HG02759 (cell line): ENCODE measurements at regions not wholly inside any gene's neighbourhood (a gene's known extent, or its start where the extent isn't known, plus 50 kb on each side); places are given as distances from the start of the nearest gene placed in this dataset.
"Not testable (repeated sequence)": the region's sequence is repeated elsewhere in the genome, so short reads cannot be mapped to it uniquely, and the experiment has no call there.

Experiments used
- ATAC-seq: cut with Tn5 transposase; IDR thresholded peaks from one replicate; pipeline ENCODE4 v1.9.1; 2021; ENCODE audit warnings: mild to moderate bottlenecking, moderate library complexity; ENCODE audit not compliant: unreplicated experiment

DNA sequence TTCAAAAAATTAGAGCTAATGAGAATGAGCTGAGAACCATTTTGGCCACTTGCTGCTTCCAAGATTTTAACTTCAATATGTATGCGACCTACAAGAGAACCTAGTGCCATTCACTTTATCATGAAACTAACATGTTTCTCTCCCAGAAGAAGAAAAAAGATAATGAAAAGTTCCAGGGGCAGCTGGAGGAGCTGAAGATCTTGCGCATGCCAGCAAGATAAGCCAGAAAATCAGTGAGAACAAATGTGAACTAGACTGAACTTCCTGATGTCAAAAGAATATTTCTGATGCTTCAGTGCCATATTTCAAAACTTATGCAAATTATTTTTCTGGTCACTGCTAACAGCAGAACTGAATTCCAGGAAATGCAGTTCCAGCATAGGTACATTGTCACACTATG lies 1265.1 kb downstream of the BRINP3 start:
- no peak for ATAC-seq

DNA sequence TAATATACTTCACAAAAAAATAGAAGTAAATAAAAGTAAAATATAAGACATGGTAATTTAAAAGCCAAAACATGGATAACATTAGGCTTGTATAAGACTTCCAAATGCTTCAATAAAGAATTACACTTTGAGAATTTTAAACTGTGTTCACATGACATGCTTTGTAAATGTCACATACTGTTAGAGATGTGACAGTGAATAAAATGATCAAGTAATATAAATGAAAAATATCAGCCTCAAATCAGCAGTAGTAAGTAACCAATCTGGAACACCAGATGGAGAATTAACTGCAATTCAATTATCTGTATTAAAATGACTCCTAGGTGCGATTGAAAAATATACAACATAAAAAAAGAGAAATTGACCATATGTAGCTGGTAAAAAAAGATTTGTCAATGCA lies 1260.8 kb downstream of the BRINP3 start:
- no peak for ATAC-seq

DNA sequence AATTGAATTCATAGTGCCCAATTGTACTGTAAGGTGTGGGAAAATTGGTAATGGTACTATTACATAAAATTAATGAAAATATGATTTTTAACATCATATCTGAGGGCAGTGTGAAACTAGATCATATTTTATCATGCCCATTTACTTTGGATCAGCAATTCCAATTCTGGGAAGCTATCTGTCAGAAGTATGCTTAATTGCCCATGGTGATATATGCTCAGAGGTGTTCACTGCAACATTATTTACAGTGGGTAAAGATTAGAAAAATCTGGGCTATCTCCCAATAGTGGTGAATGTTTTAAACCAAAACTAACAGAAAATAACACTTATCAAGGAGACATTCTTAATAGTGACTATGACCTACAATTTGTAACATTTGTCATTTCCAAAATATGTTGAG lies 1260.0 kb downstream of the BRINP3 start:
- ATAC-seq, result no peak

DNA sequence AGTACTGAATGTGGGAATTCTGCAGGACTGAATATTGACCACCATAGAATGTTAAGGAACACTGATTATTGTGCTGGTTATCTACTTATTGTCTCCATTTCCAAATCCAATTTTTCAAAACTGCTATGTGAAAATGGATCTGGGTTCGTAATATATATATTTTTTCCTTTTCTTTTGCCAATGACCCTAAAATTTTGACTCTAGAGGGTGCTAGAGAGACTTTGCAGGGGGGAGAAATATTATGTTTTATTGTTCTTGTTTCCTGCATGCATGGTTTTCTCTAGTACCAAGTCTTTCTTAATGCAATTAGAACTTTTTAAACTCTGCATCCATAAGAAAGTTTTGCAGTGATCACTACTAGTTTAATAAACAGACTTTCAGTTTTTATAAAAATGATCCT lies 1256.9 kb downstream of the BRINP3 start:
- ATAC-seq, result no peak

DNA sequence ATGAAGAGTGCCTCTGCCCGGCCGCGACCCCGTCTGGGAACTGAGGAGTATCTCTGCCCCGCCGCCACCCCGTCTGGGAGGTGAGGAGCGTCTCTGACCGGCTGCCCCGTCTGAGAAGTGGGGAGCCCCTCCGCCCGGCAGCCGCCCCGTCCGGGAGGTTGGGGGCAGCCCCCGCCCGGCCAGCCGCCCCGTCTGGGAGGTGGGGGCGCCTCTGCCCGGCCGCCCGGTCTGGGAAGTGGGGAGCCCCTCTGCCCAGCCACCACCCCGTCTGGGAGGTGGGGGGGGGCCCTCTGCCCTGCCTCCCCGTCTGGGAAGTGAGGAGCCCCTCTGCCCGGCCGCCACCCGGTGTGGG lies 1251.9 kb downstream of the BRINP3 start:
- ATAC-seq, result not testable (repeated sequence)

DNA sequence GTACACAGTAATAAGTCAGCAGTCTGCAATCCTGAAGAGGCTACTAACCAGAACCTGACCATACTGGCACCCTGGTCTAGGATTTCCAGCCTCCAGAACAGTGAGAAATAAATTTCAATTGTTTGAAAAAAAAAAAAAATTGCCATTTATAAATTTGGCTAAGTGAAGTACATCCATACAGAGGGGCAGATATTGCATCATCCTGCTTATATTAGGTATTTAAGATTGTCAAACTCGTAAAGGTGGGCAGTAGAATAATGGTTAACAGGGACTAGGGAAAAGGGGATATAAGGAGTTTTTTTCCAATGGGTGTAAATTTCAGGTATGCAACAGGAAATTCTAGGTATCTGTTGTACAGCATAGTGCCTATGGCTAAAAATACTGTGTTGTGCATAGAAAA lies 1250.9 kb downstream of the BRINP3 start:
- no peak for ATAC-seq

DNA sequence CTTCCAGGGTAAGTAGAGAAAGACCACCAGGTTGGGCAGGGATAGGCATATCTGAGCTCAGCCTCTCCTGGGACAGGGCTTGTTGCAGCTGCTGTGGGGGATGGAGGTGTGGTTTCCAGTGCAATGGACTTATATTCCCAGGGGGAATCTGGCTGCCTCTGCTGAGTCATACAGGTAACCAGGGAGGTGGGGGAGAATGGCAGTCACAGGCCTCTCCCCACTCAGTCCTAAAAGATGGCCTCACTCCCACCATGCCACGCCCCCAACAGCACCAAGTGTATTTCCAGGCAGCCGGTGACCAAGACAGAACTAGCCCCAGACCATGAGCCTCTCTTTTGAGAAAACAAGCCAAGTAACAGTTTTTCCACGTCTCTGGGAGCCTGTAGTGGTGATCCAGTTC lies 1240.7 kb downstream of the BRINP3 start:
- no peak for ATAC-seq

DNA sequence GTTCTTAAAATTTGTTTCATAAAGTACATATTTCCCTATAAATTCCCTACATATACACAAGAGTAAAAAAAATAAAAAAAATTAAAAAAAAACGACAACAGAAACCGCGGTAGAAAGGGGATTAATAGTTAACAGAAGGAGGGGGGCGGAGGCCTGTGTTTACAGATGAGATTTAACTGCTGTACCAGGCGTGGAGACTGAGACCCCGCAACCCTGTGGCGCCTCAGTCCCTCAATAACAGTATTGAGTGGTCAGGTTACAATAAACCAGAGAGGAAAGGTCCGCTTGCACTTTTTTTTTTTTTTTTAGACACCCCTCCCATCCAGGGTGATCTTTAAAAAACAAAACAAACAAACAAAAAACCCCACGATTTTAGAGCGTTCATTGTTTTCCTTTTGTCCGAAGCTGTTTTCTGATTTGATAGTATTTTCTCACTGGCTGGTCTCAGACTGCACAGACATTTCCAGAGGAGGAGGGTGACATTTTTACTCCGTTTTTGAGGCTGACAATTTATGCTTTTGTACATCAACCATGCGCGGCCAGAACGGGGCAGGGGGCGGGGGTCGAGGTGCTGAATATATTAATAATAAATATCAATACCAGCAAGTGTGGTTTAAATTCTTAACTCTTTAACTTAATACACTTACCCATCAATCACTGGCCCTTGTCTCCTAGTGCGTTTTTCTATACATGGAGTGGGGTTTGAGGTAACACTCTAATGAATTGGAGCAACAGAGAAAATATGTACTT lies 1223.9 kb downstream of the BRINP3 start:
- ATAC-seq, result no peak

DNA sequence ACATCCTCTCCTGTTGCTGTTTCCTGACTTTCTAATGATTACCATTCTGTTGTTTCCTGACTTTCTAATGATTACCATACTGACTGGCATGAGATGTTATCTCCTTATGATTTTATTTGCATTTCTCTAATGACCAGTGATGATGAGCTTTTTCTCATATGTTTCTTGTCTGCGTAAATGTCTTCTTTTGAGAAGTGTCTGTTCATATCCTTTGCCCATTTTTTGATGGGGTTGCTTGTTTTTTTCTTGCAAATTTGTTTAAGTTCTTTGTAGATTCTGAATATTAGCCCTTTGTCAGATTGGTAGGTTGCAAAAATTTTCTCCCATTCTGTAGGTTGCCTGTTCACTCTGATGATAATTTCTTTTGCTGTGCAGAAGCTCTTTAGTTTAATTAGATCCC lies 1216.5 kb downstream of the BRINP3 start:
- ATAC-seq, result not testable (repeated sequence)

DNA sequence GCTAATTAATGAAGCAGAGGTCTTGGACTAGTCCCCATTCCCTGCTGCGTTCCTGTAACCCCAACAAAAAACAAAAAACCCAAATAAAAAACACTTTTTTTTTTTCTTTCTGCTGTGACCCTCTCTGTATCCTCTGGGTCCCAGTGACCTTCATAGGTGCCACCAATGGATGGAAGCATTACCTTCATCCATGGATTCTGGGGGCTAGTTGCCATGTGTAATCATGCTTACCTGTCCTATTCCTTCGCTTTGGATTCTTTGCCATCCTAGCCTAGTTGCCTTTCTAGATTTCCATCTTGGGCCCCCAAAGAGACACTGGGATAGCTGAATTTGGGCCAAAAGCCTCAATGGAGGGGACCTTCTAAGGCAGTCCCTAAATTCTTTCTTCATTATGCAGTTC lies 1208.7 kb downstream of the BRINP3 start:
- ATAC-seq, result no peak

DNA sequence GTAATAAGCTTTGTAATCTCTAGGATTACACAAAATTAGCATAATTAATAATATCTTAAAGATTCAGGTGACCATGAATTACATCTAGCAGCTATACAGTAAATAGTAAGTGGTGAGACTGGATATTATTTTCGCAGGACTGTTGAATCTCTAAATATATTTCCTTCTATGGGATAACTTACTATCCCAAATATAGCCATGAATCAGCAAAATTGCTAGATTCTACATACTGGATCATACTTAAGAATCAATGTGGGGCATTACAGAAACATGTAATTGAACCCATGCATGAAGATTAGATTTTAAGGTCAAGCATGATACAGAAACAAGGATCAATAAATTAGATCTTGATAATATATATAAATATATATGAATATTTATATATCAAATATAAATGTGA lies 1203.4 kb downstream of the BRINP3 start:
- ATAC-seq, result no peak

DNA sequence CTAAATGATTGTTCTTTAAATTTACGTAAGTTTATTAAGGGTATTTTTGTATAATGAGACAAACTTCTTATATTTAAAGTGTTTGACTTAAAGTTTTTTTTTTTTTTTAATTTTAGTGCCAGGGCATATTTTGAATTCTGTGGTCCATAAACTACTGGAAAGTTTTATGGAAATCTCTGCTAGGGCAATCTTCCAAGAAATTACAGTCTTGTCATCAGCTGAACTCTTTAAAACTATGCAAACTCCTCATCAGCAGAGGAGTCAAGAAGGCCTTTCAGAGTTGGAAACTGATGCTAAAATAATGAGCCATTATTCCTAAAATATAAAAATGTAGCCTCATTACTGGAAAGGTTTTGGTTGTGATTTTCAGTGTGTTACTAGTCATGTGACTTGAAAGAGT lies 1201.9 kb downstream of the BRINP3 start:
- no peak for ATAC-seq

DNA sequence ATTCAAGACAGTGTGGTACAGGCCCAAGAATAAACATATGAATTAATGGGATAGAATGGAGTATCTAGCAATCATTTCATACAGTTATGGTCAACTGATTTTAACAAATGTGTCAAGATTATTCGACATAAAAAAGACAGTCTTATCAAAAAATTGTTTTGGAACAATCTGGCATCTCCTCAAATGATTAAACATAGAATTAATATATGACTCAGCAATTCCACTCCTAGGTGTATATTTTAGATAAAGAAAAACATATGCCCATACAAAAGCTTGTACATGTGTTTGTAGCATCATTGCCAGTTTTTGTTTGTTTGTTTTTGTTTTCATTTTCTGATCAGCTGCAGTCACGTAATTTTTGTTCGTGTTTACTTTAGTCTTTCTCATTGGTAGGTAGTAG lies 1188.3 kb downstream of the BRINP3 start:
- no peak for ATAC-seq

DNA sequence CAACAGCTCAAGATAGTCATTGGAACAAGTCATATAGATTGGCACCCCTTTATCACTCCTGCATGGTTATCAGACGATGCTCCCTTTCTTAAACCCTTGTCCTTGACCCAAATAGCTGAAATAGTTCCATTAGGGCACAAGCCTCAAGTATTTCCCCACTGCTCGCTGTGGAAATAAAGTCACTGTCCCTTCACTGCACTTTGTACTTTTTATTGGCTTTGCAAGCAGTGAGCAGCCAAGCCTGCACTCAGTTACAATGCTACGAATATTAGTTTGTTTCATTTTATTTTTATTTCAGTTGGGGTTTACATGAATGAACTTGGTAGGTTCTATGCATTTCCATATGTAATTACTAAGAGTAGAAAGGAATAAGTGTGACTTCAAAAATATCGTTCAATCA lies 1176.4 kb downstream of the BRINP3 start:
- ATAC-seq, result no peak

DNA sequence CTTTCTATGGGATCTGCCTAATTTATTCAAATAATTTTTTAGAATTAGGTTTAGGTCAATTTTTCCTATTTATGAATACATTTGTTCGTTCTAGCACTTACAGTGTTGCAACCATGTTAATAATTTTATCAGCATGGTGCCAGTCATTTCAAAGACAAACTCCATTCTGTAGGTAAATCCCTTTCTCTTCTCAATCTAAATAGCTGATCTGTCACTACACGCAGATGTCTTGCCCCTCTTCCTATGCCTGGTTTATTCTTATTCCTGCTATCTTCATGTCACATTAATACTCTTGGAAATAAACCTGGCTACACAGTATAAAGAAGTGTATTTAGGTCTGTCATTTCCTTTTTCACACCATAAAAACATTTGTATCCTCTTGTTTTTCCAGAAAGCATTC lies 1172.4 kb downstream of the BRINP3 start:
- ATAC-seq, result no peak

DNA sequence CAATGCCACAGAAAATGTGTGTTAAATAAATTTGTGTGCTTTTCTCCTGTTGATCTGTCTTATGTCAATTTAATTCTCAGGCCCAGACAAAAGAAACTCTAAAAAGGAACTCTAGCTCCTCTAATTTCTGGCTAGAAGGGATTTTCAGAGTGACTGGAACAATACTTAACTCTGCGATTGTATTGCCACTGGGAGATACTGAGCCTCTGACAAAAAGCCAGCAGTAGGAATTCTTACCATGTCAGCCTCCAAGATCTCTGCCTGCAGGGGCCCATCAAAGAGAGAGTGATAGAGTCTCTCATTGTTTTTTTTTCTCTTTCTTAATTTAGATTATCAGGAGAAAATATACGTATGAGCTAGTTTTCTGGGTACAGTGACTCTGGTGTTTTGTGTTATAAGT lies 1165.7 kb downstream of the BRINP3 start:
- no peak for ATAC-seq

DNA sequence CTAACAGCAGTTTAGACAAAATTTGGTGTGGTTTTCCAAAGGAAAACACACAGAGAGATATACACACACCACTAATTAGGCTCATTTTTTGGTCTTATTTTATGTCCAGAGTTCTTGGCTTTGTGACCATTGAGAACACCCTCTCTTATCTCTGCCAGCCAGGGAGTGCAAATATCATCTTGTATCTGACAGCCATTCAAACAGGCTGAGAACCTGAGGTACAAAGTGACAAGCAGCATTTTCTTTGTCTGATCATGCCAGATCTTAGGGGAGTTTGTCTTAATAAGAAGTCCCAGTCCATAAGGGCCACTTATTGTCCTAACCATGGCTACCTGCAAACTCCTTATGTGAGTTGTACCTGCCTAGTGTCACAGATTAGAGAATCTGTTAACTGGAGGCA lies 1165.2 kb downstream of the BRINP3 start:
- ATAC-seq, result no peak

DNA sequence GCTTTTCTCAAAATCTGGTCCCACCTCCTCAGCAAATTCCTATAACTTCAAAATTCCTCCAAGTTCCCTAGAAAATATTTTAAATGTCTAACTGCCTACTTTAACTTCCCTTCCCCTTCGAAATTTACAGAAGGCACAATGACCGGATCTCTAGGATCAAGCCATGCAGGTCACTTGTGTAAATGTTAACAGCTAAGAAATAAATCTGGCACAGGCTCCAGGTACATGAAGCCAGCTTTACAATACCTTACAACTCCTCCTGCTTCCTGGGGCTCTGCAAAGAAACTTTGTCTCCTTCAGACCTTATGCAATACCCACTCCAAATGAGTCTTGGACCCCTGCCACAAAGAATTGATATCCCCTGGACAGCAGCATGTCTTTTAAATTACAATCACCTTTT lies 1164.2 kb downstream of the BRINP3 start:
- ATAC-seq, result no peak

DNA sequence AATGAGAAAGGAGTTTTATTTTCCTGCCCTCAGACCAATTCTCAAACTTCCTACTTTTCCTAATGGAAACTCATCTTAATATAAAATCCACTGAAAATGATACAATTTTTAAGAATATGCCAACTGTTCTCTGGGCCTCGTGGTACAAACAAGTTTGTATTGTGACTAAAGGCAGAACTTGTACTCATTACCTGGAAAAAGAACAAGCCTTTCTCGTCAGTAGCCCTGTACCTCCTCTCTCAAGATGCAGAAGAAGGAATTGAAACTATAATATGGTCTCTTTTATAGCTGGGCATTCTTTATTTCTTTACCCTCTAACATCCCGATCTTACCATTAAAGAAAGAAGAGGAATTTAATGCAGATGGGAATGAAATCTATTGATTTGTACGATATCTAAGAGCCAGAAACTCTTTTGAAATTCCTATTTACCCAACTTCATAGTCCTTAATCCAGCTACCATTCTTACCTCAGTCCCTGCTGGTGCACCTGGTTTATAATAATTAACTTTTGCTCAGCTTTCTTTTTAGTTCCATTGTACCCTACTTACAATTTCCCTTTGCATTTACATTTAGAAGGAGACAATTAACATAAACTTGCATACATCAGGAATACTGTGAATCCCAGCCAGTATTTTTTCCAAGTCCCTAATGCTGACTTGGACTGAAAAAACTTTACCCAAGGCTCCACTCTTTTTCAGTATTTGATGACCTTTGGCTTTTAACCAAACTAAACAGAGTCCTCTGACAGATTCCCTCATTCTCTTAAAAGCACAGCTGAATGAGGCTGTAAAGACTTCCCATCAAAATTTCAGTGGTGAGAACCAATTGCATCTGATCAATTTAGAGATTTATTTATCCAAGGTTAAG lies 1162.4 kb downstream of the BRINP3 start:
- no peak for ATAC-seq

DNA sequence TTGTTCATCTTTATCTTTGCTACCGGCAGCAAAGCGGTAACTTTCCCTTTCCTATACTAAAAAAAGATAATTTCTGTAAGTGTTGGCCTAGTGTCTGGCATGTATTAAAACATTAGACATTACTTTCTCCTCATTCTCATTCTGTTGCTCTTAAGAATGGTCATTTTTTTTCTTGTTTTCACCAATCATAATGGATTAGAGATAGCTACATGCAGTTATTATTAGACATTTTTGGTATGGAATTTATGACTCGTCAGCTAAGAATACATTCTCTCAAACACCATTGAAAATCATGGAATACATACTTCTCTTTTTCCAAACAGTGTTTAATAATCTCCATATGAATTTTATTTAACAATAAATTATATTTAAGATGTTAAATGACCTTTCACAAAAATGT lies 1154.6 kb downstream of the BRINP3 start:
- no peak for ATAC-seq

DNA sequence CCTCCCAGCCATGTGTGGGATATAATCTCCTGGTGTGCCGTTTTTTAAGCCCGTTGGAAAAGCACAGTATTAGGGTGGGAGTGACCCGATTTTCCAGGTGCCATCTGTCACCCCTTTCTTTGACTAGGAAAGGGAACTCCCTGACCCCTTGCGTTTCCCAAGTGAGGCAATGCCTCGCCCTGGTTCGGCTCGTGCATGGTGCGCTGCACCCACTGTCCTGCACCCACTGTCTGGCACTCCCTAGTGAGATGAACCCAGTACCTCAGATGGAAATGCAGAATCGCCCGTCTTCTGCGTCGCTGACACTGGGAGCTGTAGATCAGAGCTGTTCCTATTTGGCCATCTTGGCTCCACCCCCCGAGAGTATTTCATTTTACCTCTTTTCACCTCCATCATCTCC lies 1146.6 kb downstream of the BRINP3 start:
- ATAC-seq, result not testable (repeated sequence)
